HL-60 (cell line): ENCODE measurements at regions not wholly inside any gene's neighbourhood (a gene's known extent, or its start where the extent isn't known, plus 50 kb on each side); places are given as distances from the start of the nearest gene placed in this dataset.
"Not testable (repeated sequence)": the region's sequence is repeated elsewhere in the genome, so short reads cannot be mapped to it uniquely, and the experiment has no call there.

Source experiments
- DNase-seq, 2 experiments: peaks; one replicate each; pipeline ENCODE4 v3.0.0-alpha.2; 2010 to 2020; ENCODE audit warnings: low read depth in 1 of 2, low spot score in 1 of 2
- H3K27ac ChIP-seq: fragments of 250-450 bp; sonication (Bioruptor Pico); replicated peaks from 2 replicates; pipeline ENCODE4 v1.5.1; 2020; ENCODE audit warnings: mild to moderate bottlenecking, moderate library complexity
- H3K27me3 ChIP-seq: fragments of 250-450 bp; sonication (Bioruptor Pico); 2 replicates; pipeline ENCODE4 v1.5.1; 2021; ENCODE audit warnings: mild to moderate bottlenecking, moderate library complexity; ENCODE audit not compliant: insufficient read depth, poor library complexity, severe bottlenecking
- H3K4me3 ChIP-seq: replicated peaks from 2 replicates; pipeline ENCODE4 v1.5.1; 2011; ENCODE audit warnings: mild to moderate bottlenecking, control low read depth, low read length; ENCODE audit not compliant: insufficient read depth
- CTCF ChIP-seq: IDR thresholded peaks from one replicate; pipeline ENCODE4 v1.5.1; 2011; ENCODE audit warnings: low read length, control low read depth, inconsistent platforms; ENCODE audit not compliant: insufficient read depth
- GABPA ChIP-seq: IDR thresholded peaks from 2 replicates; pipeline ENCODE4 v1.6.1; 2012; ENCODE audit warnings: low read depth
- POLR2AphosphoS5 ChIP-seq: IDR thresholded peaks from 2 replicates; pipeline ENCODE4 v1.6.1; 2012; ENCODE audit warnings: low read depth
- SPI1 ChIP-seq: IDR thresholded peaks from 2 replicates; pipeline ENCODE4 v1.6.1; 2012; ENCODE audit warnings: low read depth, mild to moderate bottlenecking, borderline replicate concordance
- TF ChIP-seq, protein P1 (sequence below): IDR thresholded peaks from 2 replicates; pipeline ENCODE4 v1.6.1; 2012; ENCODE audit warnings: low read depth; ENCODE audit not compliant: insufficient replicate concordance

DNA sequence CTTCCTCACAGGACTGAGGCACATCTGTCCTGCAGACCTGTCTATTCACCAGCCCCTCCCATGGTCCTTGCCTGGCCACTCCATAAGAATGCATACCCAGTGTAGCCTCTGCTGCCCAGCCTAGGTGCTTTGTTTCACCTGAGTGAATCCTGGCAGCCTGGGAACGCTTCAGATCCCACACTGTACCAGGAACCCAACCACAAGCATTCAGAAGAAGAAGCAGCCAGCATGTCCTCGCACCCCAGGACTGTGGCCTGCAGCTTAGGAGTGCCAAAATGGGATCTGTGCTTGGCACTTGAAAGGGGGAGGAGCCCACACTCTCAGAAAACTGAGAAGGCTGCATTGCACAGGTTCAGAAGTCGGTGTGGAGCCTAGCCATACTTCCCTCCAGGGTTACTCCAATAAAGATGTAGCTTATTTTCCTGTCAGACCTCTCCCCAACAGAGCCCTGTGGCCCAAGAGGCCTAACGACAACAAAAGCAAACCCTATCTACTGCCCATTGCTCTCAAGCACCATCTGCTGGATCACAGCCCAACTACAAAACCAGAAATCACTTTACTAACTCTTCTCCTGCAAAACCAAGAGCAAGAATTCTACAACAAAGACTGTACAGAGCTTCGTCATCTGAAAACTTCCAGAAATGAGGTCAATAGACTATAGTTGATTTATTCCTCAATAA lies 923.1 kb upstream of the NEGR1 start:
- no peak overlapping the region for H3K27ac ChIP-seq
- DNase-seq, result no peak
- TF ChIP-seq CTCF (no peak), POLR2AphosphoS5 (no peak)

GRCh38 chr1:73197972-73198371 lies 915.6 kb upstream of the NEGR1 start:
- H3K27me3 ChIP-seq, result no peaks in the 10 kb centered on the region
- TF ChIP-seq GABPA (no peak), SPI1 (no peak), CTCF (no peak), POLR2AphosphoS5 (no peak)
- TF ChIP-seq, protein P1, sequence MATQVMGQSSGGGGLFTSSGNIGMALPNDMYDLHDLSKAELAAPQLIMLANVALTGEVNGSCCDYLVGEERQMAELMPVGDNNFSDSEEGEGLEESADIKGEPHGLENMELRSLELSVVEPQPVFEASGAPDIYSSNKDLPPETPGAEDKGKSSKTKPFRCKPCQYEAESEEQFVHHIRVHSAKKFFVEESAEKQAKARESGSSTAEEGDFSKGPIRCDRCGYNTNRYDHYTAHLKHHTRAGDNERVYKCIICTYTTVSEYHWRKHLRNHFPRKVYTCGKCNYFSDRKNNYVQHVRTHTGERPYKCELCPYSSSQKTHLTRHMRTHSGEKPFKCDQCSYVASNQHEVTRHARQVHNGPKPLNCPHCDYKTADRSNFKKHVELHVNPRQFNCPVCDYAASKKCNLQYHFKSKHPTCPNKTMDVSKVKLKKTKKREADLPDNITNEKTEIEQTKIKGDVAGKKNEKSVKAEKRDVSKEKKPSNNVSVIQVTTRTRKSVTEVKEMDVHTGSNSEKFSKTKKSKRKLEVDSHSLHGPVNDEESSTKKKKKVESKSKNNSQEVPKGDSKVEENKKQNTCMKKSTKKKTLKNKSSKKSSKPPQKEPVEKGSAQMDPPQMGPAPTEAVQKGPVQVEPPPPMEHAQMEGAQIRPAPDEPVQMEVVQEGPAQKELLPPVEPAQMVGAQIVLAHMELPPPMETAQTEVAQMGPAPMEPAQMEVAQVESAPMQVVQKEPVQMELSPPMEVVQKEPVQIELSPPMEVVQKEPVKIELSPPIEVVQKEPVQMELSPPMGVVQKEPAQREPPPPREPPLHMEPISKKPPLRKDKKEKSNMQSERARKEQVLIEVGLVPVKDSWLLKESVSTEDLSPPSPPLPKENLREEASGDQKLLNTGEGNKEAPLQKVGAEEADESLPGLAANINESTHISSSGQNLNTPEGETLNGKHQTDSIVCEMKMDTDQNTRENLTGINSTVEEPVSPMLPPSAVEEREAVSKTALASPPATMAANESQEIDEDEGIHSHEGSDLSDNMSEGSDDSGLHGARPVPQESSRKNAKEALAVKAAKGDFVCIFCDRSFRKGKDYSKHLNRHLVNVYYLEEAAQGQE, result no peak
- no peak overlapping the region for H3K4me3 ChIP-seq
- DNase-seq, result no peak
- H3K27ac ChIP-seq, result no peak overlapping the region

More for the DNA sequence above, 923.1 kb upstream of the NEGR1 start:
- no peaks in the 10 kb centered on the region for H3K27me3 ChIP-seq
- H3K4me3 ChIP-seq, result no peak overlapping the region

DNA sequence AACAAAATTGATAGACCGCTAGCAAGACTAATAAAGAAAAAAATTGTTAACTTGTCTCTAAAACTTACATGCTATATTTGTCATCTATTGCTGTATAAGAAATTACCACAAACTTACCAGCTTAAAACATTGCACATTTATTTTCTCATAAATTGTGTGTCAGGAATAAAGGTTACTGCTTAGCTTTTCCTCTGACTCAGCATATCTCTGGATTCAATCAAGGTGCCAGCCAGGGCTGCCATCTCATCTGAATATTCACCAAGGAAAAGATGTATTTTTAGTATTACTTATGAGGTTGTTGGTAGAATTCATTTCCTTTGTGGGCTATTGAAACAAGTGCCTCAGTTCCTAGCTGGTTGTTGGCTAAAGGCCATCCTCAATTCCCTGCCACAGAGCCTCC lies 912.6 kb upstream of the NEGR1 start:
- Histone ChIP-seq H3K4me3 (no peak overlapping the region), H3K27ac (no peak overlapping the region), H3K27me3 (no peaks in the 10 kb centered on the region)
- TF ChIP-seq CTCF (no peak), POLR2AphosphoS5 (no peak), SPI1 (no peak), GABPA (no peak)
- TF ChIP-seq, protein P1, result no peak
- no peak for DNase-seq

GRCh38 chr1:73183581-73183980 lies 901.2 kb upstream of the NEGR1 start:
- not testable (repeated sequence) for H3K4me3 ChIP-seq, DNase-seq, H3K27me3 ChIP-seq, H3K27ac ChIP-seq
